ENCODE measurements at regions not wholly inside any gene's neighbourhood (a gene's known extent, or its start where the extent isn't known, plus 50 kb on each side); places are given as distances from the start of the nearest gene placed in this dataset.
"Not testable (repeated sequence)": the region's sequence is repeated elsewhere in the genome, so short reads cannot be mapped to it uniquely, and the experiment has no call there.

- no peak overlapping the region for H3K4me3 ChIP-seq (ENCODE audit: low read depth in 1 of 5, low read length in 5 of 5)
- no peak overlapping the region for H3K27ac ChIP-seq (ENCODE audit: low read depth, low read length)
- H3K4me1 ChIP-seq (ENCODE audit: control insufficient read depth in 5 of 5, insufficient read depth in 5 of 5, low read length in 5 of 5): no peaks in the 10 kb centered on the region
- no peaks in the 10 kb centered on the region for H3K36me3 ChIP-seq (ENCODE audit: control insufficient read depth in 5 of 5, insufficient read depth in 5 of 5, low read length in 5 of 5)
- H3K9me3 ChIP-seq (ENCODE audit: control insufficient read depth in 5 of 5, low read length in 5 of 5): peaks cover 5 to 14% (median 12%) of the 10 kb centered on the region in 5 donors
- H3K9ac ChIP-seq (ENCODE audit: low read length in 5 of 5): no peak overlapping the region
- H3K27me3 ChIP-seq (ENCODE audit: control insufficient read depth in 5 of 5, insufficient read depth in 4 of 5, low read length in 5 of 5): peaks cover 0 to 4% (median 0%) of the 10 kb centered on the region in 5 donors
Observed at GRCh38 chr10:42883993-42884983, 101.7 kb downstream of the BMS1 start.

- no peak overlapping the region for H3K9ac ChIP-seq (ENCODE audit: low read length in 5 of 5)
- peaks cover 0 to 2% (median 0%) of the 10 kb centered on the region in 5 donors for H3K27me3 ChIP-seq (ENCODE audit: control insufficient read depth in 5 of 5, insufficient read depth in 4 of 5, low read length in 5 of 5)
- no peaks in the 10 kb centered on the region for H3K4me1 ChIP-seq (ENCODE audit: control insufficient read depth in 5 of 5, insufficient read depth in 5 of 5, low read length in 5 of 5)
Observed at GRCh38 chr10:42885491-42886270, 103.1 kb downstream of the BMS1 start.

GRCh38 chr10:42887734-42888503, 105.3 kb downstream of the BMS1 start:
- no peak overlapping the region for H3K27ac ChIP-seq (ENCODE audit: low read depth, low read length)
- peaks cover 2 to 5% (median 2%) of the 10 kb centered on the region in 5 donors for H3K9me3 ChIP-seq (ENCODE audit: control insufficient read depth in 5 of 5, low read length in 5 of 5)
- H3K27me3 ChIP-seq (ENCODE audit: control insufficient read depth in 5 of 5, insufficient read depth in 4 of 5, low read length in 5 of 5): no peaks in the 10 kb centered on the region
- no peak overlapping the region for H3K4me3 ChIP-seq (ENCODE audit: low read depth in 1 of 5, low read length in 5 of 5)
- no peak overlapping the region for H3K9ac ChIP-seq (ENCODE audit: low read length in 5 of 5)
- H3K4me1 ChIP-seq (ENCODE audit: control insufficient read depth in 5 of 5, insufficient read depth in 5 of 5, low read length in 5 of 5): no peaks in the 10 kb centered on the region
- no peaks in the 10 kb centered on the region for H3K36me3 ChIP-seq (ENCODE audit: control insufficient read depth in 5 of 5, insufficient read depth in 5 of 5, low read length in 5 of 5)

More at GRCh38 chr10:42885491-42886270, 103.1 kb downstream of the BMS1 start:
- no peak overlapping the region for H3K4me3 ChIP-seq (ENCODE audit: low read depth in 1 of 5, low read length in 5 of 5)
- H3K36me3 ChIP-seq (ENCODE audit: control insufficient read depth in 5 of 5, insufficient read depth in 5 of 5, low read length in 5 of 5): no peaks in the 10 kb centered on the region
- H3K9me3 ChIP-seq (ENCODE audit: control insufficient read depth in 5 of 5, low read length in 5 of 5): peaks cover 5 to 14% (median 12%) of the 10 kb centered on the region in 5 donors
- H3K27ac ChIP-seq (ENCODE audit: low read depth, low read length): no peak overlapping the region

GRCh38 chr10:42888504-42889095, 106.0 kb downstream of the BMS1 start:
- Histone ChIP-seq H3K9me3 (ENCODE audit: control insufficient read depth in 5 of 5, low read length in 5 of 5) (no peaks in the 10 kb centered on the region), H3K27ac (ENCODE audit: low read depth, low read length) (no peak overlapping the region), H3K36me3 (ENCODE audit: control insufficient read depth in 5 of 5, insufficient read depth in 5 of 5, low read length in 5 of 5) (no peaks in the 10 kb centered on the region), H3K4me3 (ENCODE audit: low read depth in 1 of 5, low read length in 5 of 5) (no peak overlapping the region), H3K27me3 (ENCODE audit: control insufficient read depth in 5 of 5, insufficient read depth in 4 of 5, low read length in 5 of 5) (peaks cover 0 to 4% (median 0%) of the 10 kb centered on the region in 5 donors), H3K4me1 (ENCODE audit: control insufficient read depth in 5 of 5, insufficient read depth in 5 of 5, low read length in 5 of 5) (no peaks in the 10 kb centered on the region), H3K9ac (ENCODE audit: low read length in 5 of 5) (no peak overlapping the region)

GRCh38 chr10:42896735-42897134, 114.1 kb downstream of the BMS1 start:
- H3K27me3 ChIP-seq (ENCODE audit: control insufficient read depth in 5 of 5, insufficient read depth in 4 of 5, low read length in 5 of 5): peaks cover 21 to 29% (median 23%) of the 10 kb centered on the region in 5 donors
- no peak overlapping the region for H3K9ac ChIP-seq (ENCODE audit: low read length in 5 of 5)
- no peak overlapping the region for H3K27ac ChIP-seq (ENCODE audit: low read depth, low read length)
- peaks cover 0 to 5% (median 0%) of the 10 kb centered on the region in 5 donors for H3K4me1 ChIP-seq (ENCODE audit: control insufficient read depth in 5 of 5, insufficient read depth in 5 of 5, low read length in 5 of 5)
- no peak overlapping the region for H3K4me3 ChIP-seq (ENCODE audit: low read depth in 1 of 5, low read length in 5 of 5)
- H3K9me3 ChIP-seq (ENCODE audit: control insufficient read depth in 5 of 5, low read length in 5 of 5): peaks cover 0 to 14% (median 9%) of the 10 kb centered on the region in 5 donors
- no peaks in the 10 kb centered on the region for H3K36me3 ChIP-seq (ENCODE audit: control insufficient read depth in 5 of 5, insufficient read depth in 5 of 5, low read length in 5 of 5)

GRCh38 chr10:42898037-42898960, 115.7 kb downstream of the BMS1 start:
- Histone ChIP-seq H3K9ac (ENCODE audit: low read length in 5 of 5) (no peak overlapping the region), H3K4me3 (ENCODE audit: low read depth in 1 of 5, low read length in 5 of 5) (no peak overlapping the region), H3K36me3 (ENCODE audit: control insufficient read depth in 5 of 5, insufficient read depth in 5 of 5, low read length in 5 of 5) (no peaks in the 10 kb centered on the region), H3K4me1 (ENCODE audit: control insufficient read depth in 5 of 5, insufficient read depth in 5 of 5, low read length in 5 of 5) (peaks cover 0 to 5% (median 0%) of the 10 kb centered on the region in 5 donors), H3K9me3 (ENCODE audit: control insufficient read depth in 5 of 5, low read length in 5 of 5) (peaks cover 5 to 29% (median 20%) of the 10 kb centered on the region in 5 donors), H3K27ac (ENCODE audit: low read depth, low read length) (no peak overlapping the region), H3K27me3 (ENCODE audit: control insufficient read depth in 5 of 5, insufficient read depth in 4 of 5, low read length in 5 of 5) (peaks cover 21 to 28% (median 23%) of the 10 kb centered on the region in 5 donors)

GRCh38 chr10:42899036-42899435, 116.4 kb downstream of the BMS1 start:
- H3K4me1 ChIP-seq (ENCODE audit: control insufficient read depth in 5 of 5, insufficient read depth in 5 of 5, low read length in 5 of 5): peaks cover 0 to 5% (median 0%) of the 10 kb centered on the region in 5 donors
- H3K27me3 ChIP-seq (ENCODE audit: control insufficient read depth in 5 of 5, insufficient read depth in 4 of 5, low read length in 5 of 5): peaks cover 21 to 25% (median 23%) of the 10 kb centered on the region in 5 donors
- no peaks in the 10 kb centered on the region for H3K36me3 ChIP-seq (ENCODE audit: control insufficient read depth in 5 of 5, insufficient read depth in 5 of 5, low read length in 5 of 5)
- H3K9me3 ChIP-seq (ENCODE audit: control insufficient read depth in 5 of 5, low read length in 5 of 5): peaks cover 5 to 29% (median 22%) of the 10 kb centered on the region in 5 donors
- H3K27ac ChIP-seq (ENCODE audit: low read depth, low read length): no peak overlapping the region
- no peak overlapping the region for H3K9ac ChIP-seq (ENCODE audit: low read length in 5 of 5)
- no peak overlapping the region for H3K4me3 ChIP-seq (ENCODE audit: low read depth in 1 of 5, low read length in 5 of 5)

GRCh38 chr10:42900346-42900745, 117.8 kb downstream of the BMS1 start:
- Histone ChIP-seq H3K27me3 (ENCODE audit: control insufficient read depth in 5 of 5, insufficient read depth in 4 of 5, low read length in 5 of 5) (peaks cover 21 to 25% (median 23%) of the 10 kb centered on the region in 5 donors), H3K9me3 (ENCODE audit: control insufficient read depth in 5 of 5, low read length in 5 of 5) (peaks cover 5 to 31% (median 23%) of the 10 kb centered on the region in 5 donors)
- H3K9ac ChIP-seq (ENCODE audit: low read length in 5 of 5); H3K27ac ChIP-seq (ENCODE audit: low read depth, low read length); H3K4me3 ChIP-seq (ENCODE audit: low read depth in 1 of 5, low read length in 5 of 5); H3K4me1 ChIP-seq (ENCODE audit: control insufficient read depth in 5 of 5, insufficient read depth in 5 of 5, low read length in 5 of 5); H3K36me3 ChIP-seq (ENCODE audit: control insufficient read depth in 5 of 5, insufficient read depth in 5 of 5, low read length in 5 of 5): not testable (repeated sequence)
